HT-29 (cell line): ENCODE measurements at regions not wholly inside any gene's neighbourhood (a gene's known extent, or its start where the extent isn't known, plus 50 kb on each side); places are given as distances from the start of the nearest gene placed in this dataset.
"Not testable (repeated sequence)": the region's sequence is repeated elsewhere in the genome, so short reads cannot be mapped to it uniquely, and the experiment has no call there.

ENCODE experiments used
- DNase-seq: peaks from one replicate; pipeline ENCODE4 v3.0.0-alpha.2; 2015; ENCODE audit warnings: low spot score

DNA sequence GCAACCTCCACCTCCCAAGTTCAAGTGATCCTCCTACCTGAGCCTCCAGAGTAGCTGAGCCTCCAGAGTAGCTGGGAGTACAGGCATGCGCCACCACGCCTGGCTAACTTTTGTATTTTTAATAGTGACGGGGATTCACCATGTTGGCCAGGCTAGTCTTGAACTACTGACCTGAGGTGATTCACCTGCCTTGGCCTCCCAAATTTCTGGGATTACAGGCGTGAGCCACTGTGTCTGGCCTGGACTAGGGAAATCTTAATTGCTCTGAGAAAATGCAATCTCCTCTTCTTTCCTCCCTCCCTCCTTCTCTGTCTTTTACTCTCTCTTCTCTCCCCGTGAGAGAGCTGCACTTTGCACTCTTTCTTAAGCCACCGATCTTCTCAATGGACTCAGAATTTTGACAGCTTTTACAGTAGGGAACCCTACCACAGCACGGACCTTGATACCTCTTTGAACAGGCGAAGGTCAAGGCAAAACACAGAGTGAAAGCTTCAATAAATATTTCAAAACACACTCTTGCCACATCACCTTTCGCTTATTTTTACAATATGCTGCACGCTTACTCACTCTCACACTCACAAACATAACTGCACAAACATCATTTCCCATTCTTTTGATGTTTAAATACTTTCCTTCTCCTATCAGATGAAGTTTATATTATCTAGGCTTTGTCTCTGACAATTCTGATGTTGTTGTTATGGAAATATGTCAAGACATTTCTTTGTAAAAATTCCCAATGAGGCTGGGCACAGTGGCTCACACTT is 173.4 kb upstream of the NRP1 start:
- peak; percentile 50 for DNase-seq

DNA sequence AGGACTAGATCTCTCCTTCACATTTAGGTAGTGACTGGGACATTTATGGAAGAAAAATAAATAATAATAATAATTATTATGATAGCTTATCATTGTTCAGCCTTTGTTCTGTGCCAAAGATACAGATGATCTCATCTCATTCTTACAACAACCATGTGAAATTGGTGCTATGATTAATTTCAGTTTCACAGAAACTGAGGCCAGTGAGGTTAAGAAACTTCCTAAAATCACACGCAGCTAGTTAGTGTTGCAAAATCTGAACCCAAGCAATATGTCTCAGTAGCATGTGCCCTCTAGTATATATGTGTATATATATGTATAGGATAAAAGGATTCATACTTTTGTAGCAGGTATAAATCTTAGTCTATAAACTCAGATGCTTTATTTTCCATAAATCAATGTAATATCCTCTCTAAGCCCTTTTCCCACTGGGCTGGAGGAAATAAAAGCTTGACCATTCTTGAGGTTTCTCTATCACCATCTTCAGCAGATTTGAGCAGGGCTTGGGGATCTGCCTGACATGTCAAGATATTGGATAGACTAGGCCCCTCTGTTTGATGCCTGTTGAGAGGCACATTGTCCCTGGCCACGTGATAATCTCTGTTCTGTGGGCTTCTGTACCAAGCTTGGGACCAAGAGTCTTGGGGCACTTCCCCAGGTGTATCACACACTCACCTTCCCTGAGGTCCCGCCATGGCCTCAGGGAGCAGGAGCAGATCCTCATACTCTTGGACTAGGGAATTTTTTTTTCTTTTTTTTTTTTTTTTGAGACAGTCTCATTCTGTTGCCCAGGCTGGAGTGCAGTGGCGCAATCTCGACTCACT is 172.6 kb upstream of the NRP1 start:
- DNase-seq = no peak

DNA sequence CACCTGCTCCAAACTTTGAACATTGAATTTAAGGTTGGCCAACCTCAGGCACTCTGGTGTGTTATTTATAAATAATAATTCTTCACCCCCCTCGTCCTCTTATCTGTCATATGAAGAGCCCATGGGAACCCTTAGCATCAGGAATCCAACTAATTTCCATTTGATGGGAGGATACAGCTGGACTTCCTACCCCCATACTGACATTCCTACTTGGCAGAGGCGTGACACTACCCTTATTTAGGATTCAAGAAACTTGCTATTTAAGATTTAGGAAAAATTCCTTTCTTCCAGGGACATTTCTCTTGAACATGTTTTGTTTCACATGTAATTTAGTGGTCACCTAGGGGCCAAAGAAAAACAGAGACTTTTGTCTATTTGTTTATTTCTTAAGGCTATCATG is 171.9 kb upstream of the NRP1 start:
- DNase-seq = no peak

DNA sequence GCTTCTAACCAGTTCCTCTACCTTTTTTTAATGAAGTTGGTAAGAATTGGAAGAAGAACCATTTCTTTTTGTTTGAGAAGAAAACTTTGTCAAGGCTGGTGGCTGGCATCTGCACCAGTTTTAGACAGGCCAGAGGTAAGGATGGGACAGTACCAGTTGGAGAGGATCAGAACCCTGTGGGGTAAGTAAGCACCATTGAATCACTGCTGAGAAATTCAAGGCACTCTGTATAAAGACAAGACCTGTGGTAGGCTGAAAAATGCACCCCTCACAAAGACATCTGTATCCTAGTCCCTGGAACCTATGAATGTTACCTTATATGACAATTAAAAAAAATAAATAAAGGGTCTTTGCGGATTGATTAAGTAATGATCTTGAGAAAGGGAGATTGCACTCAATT is 166.7 kb upstream of the NRP1 start:
- DNase-seq = no peak

DNA sequence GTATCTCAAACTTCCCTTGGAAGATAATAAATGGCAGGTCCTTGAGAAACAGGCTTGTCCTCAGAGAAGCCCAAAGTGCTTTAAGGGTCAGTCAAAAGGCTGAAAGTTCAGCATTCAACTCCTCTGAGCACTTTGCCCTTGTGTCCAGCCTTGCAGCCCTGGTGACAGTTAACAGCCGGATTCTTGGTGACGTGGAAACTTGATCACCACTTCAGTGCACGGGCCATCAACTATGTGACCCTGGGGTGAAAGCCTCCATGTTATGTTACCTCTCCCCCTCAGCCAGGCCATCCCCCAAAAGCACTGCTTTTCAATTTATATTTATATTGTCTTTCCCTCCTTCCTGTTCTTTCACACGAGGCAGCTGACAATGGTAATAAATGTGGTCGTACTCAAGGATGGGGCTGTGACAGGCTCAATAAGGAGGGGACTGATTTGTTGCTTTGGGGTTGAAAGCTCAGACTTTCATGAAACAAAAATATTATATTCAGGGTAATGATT is 164.0 kb upstream of the NRP1 start:
- no peak for DNase-seq

DNA sequence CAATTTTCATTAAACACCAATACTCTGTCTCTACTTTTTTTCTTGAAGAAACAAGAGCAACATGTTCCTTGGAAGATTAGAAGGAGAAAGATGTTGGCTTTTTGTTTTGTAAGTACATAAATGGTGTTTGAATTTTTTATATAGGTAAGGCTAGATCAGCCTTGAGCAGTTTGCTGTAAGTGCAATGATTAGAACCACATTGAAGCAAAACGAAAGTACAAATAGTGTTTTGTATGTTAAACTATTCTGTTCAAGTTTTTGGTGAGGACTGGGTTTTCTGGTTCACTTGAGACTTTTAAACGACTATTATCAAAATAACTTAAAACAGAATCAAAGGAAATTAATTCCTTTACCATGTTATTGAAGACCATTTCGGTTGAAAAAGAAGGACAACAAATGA is 162.9 kb upstream of the NRP1 start:
- no peak for DNase-seq

DNA sequence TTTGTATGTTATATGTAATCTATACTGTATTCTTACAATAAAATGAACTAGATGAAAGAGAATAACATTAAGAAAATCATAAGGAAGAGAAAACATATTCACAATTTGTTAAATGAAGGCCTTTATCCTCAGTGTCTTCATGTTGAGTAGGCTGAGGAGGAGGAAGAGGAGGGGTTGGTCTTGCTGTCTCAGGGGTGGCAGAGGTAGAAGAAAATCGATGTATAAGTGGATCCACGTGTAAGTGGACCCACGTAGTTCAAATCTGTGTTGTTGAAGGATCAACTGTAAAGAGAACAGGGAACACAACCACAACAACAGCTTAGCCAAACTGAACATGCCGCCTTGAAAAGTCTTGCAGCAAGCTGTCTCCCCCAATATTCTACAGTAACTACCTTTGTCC is 161.6 kb upstream of the NRP1 start:
- DNase-seq = no peak

DNA sequence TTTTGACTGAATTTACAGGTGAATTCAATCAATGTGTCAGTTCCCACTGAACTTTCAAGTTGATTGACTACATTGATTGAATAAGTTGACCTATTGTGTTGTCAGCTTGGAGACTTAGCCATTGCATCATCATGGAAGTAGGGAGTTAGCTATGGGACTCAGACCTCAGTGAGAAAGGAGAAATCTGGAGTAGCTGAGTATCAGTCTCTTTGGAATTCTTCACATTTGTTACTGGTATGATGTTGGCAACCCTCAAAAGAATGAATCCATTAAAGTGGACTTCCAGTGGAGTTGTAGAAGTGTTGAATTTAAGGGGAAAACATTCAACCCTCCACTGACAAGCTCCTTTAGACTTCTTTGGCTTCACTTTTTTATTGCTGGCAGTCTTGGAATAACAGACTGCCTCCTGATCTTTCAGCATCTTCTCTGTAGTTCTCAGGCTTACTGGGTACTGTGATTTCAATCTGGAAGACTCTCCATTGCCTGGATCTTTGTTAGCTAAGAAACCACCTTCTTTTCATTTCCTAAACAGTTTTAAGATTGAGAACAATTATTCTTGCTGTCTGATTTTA is 160.3 kb upstream of the NRP1 start:
- no peak for DNase-seq

DNA sequence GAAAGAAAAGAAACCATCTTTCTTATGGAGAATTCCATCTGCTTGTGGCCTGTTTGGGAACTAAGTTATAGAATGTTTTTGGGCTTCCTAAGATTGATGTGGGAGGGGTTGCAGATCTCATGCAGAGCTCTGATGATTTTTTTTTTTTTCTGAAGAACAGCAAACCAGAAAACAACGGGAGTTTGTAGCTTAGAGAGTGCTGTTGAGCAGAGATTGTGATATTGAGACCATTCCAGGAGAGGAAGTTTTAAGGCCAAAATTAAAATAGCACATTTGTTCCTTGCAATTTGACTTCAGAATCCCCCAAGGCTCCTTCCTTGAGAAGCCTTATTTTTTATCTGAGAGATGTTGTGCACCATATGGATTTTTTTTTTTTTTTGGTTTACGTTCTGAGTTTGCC is 159.5 kb upstream of the NRP1 start:
- DNase-seq = no peak

DNA sequence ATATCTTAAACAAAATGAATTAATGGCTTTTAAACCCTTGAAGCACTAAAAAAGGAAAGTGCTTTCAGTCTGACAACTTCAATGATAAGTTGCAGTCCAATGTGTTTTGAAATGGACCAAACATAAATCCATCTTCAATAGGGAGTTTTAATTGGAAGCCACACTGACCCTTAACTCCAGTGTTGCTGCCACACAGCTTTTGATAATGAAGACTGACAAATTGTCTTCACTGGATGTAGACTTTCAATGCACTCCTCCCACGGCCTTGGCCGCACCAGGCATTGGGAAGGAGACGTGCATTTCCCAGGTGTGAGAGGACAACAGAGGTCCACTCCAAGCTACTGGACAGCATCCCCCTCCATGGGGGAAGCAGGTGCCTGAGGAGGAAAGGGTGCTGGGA is 159.0 kb upstream of the NRP1 start:
- no peak for DNase-seq

DNA sequence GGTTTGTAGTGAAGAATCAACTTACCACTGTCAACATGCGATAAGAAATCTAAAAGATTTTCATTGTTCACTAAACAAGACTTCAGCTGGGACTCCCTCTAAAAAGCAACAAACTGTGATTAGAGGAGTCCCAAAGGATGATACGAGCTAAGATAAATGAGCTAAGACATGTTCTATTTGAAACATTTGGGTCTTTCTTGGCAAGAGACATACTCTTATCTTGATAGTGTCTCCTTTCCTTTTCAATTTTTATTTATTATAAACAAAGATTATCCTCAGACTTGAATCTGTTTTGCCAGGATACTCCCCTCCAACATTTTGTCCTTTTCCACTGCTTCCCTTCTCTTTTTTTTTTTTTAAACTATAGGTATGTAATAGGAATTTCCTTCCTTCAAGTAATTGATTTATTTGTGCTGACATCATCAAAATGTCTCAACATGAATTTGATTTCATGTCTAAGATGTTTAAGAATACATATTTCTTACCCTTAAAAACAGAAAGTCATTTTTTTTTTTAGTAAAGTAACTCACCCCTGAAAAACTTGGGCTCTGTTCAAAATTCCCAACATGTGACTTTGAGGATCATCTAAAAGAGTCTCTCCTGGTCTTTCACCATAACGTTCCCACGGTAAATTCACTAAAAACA is 158.4 kb upstream of the NRP1 start:
- DNase-seq = no peak

DNA sequence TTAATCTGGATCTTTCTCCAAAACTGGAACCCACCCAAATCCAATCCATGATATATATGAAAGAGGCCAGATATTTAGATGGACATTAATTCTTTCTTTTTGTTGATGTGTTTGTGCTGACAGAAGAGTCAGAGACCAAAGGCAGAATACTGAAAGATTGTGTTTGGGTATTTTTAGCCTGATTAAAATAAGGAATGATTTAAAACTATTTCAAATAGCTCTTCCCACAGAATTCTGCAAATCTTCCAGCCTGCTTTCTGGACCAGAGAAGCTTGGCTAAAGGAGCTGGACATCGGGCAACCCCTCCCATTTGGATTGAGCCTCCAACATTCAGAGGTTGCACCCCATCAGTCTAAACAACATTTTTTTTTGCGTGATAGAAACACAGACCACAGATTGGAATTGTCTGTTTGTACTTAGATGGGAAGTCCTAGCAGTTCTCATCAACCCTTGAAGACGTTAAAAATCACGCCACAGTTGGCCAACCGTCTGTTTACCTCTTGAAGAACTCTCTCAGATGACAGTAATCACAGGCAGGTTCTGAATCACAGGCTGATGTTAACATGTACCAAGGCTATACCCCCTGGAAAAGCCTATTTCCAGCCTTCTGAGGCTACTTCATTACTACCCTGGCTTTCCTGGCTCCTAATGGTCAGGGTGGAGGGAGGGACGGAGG is 155.2 kb upstream of the NRP1 start:
- no peak for DNase-seq

DNA sequence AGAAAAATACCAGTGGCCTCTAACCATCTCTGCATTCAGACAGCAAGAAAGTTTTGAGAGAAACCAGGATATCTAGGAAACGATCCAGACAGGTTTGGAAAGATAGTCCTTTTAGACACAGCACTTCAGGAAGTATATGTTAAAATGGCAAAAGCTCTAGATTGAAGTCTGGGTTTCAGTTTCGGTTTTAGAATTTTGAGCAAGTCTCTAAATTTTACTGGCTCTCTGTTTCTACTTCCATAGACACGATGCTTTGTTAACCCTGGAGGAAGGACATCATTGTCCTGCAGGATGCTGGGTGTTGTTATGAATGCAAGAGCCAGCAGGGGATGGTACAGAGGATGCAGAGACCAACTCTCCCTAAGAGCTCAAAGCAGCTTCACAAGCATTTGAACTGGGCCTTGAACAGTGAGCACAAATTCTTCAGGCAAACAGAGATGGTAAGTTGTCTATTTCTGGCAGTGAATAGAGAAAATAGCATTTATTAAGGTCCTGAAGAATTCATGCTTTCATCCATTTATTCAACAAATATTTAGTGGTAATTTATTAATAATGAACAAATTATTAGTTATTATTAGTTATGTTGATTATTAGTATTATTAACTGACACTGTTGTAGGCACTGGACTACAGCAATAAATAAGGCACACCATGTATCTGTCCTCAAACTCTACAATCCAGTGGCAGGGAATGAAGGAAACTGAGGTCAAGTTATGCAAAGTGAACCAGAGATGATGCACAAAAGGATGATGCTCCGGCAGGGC is 152.7 kb upstream of the NRP1 start:
- DNase-seq = no peak

DNA sequence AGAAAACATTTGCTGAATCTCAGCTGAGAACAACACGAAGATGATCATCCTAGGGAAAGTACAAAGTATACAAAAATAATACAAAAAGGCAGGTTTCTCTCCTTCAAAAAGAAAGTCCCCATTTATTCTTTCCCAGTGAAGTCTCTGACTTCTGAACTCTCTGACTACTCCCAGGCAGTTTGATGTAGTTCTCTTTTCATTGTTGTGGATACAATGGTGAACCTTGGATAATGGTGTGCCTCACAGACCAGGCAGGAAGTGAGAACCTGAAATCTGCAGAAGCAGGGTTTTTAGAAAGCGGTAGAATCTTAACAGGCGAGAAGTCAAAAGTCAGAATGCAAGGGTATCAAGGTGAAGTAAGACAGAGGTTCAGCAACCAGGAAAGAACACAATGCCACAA is 150.8 kb upstream of the NRP1 start:
- DNase-seq = no peak

DNA sequence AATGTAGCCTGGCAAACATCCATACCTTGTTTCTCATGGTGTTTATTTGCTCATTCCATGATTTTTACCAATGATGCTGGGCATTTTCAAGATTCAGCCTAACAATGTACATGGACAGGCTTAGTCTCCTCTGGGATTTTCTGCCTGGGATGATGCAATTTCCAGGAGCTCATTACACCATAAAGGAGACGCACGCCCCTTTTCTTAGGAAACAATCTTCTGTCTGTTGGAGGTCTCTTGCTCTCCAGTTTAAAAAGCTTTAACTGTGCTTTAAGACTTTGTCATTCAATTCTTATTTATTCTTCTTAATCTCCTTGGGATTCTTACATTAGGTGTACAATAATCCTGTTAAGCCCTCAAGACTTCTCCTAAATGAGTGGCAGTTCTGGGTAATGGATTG is 150.3 kb upstream of the NRP1 start:
- no peak for DNase-seq

DNA sequence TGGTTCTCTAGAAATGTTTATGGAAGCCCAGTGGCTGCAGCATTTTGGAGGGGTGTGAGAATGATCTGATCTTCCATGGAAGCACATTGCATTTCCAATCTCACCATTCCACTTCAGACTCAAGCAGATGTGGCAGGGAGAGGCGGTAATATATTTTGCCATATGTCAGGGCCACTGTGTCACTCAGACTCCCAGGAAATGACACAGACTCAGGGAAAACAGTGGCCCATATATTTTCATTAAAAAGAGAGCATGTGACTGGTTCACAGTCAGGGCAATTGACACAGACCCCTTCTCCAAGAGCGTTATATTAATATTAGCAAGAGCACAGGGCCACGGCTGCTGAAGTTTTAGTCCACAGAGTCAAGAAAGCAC is 149.3 kb upstream of the NRP1 start:
- DNase-seq = no peak

DNA sequence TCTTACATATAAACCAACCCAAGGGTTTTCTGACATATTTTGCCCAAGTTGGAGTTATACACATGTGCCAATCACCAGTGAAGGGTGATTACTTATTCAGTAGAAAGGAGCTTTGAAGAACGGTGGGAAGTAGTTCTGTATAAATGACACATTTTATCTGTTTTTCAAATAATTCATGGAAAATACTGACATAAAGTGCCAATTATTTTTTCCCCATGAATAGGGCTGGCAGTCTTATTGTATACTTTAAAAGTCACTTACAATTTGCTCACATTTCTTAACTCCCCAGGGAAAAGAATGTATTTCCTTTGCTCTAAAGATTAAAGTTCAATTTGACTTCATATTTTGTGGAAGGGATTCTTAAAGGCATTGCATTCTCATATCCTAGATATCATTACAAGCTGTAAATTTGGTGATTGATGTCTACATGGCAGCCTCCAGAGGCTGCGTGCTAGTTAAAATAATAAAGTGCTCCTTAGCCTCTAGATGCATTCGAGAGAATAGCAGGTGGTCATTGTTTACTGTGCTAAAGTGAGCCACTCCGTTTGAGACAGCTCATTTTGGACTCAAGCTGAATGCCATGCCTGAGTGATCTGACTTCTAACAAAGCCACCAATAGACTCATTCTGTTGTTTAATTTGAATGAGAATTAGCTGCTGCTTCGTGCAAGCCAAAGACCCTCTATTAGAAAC is 148.8 kb upstream of the NRP1 start:
- DNase-seq = no peak

DNA sequence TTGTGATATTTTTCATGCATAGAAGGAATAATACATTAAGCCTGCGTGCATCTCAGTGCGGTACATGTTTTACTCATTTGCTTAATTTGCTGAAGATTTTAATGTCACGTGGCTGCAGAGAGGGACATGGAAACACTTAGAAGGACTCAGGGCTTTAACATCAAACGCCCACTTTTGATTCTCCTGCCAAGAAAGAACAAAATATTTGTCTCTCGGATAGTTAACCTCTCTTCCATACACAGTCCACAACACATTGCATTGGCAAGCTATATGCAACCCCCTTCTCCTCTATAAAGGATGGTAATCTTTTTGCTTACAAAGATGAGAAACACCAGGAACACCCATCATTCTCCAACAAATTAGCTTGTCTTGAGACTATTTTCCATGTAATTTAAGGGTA is 148.0 kb upstream of the NRP1 start:
- no peak for DNase-seq

DNA sequence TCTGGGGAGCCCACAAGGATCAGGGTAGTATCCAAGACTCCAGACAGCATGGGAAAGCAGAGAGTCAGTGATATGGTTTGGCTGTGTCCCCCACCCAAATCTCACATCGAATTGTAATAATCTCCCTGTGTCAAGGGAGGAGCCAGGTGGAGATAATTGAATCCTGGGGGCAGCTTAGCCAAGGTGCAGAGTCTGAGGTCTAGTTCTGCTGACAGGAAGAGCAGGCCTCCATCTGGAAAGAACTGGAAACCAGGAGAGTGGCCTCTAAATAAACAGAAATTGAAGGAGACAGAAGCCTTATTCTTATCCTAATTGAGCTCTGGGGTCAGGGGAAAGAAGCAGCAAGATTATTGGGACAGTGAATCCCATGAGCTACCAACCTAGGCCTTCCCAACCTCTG is 146.7 kb upstream of the NRP1 start:
- no peak for DNase-seq

DNA sequence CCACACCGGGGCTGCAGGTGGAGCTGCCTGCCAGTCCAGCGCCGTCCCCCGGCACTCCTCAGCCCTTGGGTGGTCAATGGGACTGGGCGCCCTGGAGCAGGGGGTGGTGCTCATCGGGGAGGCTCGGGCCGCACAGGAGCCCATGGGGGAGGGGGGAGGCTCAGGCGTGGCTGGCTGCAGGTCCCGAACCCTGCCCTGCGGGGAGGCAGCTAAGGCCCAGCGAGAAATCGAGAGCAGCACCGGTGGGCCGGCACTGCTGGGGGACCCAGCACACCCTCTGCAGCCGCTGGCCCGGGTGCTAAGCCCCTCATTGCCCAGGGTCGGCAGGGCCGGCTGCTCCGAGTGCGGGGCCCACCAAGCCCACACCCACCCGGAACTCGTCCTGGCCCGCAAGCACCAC is 145.9 kb upstream of the NRP1 start:
- not testable (repeated sequence) for DNase-seq
